ENCODE measurements at regions not wholly inside any gene's neighbourhood (a gene's known extent, or its start where the extent isn't known, plus 50 kb on each side); places are given as distances from the start of the nearest gene placed in this dataset.

DNA sequence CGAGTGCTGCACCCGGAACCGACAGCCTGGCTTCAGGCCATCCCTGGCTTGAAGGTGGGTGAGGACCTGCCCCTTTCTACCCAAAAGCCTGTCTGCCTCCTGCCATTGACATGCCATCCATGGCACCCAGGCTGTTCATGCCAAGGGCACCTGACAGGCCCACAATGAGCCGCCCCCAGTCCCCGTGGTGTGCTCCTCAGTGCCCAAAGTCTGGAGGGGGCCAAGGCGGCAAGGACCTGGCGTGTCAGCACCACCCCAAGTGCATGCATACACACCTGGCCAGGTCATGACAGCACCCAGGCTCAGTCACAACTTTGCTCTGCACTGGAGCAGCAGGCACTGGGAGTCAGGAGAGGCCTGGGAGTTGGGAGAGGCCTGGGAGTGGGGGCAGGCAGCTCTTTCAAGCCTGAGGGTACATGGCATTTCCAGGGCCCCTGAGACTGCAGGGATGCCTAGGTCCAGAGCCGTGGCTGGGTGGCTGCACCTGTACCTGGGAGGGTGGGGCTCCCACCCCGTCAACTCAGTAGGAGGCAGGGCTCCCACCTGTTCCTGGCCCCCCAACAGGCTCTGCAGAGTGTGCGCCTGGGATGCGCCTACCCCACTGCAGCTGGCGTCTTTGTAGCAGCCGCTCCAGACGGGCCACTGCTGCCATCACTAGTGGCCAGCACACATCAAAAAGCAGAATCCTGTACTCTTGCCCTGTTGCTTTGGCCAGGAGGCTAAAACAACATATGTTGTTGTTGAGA is 71.7 kb downstream of the ZNF467 start:
- TF ChIP-seq, protein P1, sequence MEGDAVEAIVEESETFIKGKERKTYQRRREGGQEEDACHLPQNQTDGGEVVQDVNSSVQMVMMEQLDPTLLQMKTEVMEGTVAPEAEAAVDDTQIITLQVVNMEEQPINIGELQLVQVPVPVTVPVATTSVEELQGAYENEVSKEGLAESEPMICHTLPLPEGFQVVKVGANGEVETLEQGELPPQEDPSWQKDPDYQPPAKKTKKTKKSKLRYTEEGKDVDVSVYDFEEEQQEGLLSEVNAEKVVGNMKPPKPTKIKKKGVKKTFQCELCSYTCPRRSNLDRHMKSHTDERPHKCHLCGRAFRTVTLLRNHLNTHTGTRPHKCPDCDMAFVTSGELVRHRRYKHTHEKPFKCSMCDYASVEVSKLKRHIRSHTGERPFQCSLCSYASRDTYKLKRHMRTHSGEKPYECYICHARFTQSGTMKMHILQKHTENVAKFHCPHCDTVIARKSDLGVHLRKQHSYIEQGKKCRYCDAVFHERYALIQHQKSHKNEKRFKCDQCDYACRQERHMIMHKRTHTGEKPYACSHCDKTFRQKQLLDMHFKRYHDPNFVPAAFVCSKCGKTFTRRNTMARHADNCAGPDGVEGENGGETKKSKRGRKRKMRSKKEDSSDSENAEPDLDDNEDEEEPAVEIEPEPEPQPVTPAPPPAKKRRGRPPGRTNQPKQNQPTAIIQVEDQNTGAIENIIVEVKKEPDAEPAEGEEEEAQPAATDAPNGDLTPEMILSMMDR (conservative IDR thresholded peaks at IDR 0.05), result no peak
- no peak for TF ChIP-seq EZH2 (IDR thresholded peaks at IDR 0.05; ENCODE audit: low read depth)
